Right ventricle myocardium superior (tissue), 1 donor: ENCODE measurements at regions not wholly inside any gene's neighbourhood (a gene's known extent, or its start where the extent isn't known, plus 50 kb on each side); places are given as distances from the start of the nearest gene placed in this dataset.
A peak's percentile ranks its signal among the peaks of the same experiment; 100 is the strongest.

ENCODE experiments used
- ATAC-seq: fragments of 200-7000 bp; cut with Tn5 transposase; one replicate; pipeline ENCODE4 v1.9.1; 2020; ENCODE audit warnings: mild to moderate bottlenecking; ENCODE audit not compliant: poor library complexity
- DNase-seq: peaks from one replicate; pipeline ENCODE4 v3.0.0-alpha.2; 2020
- intact Hi-C: fragments of 100-400 bp; cut with DNase I; formaldehyde crosslinking; loops from one replicate; pipeline ENCODE4 v1.11.2; 2022
- donor health status: DM: no; HTN: yes; CAD: no; lungs with severe emphysema.

DNA sequence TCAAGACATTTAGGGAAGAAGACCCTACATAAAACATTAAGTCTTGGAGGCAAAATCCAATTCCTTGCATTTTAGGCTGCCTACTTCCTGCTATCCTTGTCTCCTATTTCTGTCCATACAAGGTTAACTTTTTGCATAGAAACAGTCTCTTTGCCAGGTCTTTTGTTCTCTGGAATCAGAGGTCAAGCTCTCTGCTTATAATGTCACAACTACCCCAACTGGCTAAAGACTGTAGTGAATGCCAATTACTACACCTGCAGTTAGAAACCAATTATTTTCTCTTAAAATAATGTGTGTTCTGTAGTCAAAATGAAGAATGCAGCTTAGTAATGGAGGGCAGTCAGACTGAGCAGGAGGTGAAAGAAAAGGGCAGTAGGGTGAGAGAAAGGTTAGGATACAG, 856.2 kb downstream of the TUSC7 start:
- ATAC-seq (no peak), DNase-seq (no peak)
- intact Hi-C loops, result no loop called here

DNA sequence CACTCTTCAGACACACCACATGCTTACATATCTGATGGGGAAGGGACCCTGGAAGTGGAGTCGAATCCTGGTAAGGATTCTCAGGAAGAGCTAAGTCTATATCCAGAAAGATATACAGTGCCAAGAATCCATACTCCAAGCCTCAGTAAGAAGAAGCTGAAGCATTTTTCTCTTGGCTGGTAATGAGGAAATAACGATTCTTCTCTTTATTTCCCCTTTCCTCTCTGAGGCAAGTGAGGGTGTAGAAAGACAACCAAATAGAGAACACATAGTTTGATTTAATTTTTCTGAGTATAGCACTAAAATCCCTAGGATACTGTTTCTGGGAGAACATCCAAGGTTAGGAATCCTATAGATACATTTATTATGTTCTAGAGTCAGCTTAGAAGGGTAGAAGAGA, 857.3 kb downstream of the TUSC7 start:
- ATAC-seq, result no peak
- DNase-seq, result no peak

DNA sequence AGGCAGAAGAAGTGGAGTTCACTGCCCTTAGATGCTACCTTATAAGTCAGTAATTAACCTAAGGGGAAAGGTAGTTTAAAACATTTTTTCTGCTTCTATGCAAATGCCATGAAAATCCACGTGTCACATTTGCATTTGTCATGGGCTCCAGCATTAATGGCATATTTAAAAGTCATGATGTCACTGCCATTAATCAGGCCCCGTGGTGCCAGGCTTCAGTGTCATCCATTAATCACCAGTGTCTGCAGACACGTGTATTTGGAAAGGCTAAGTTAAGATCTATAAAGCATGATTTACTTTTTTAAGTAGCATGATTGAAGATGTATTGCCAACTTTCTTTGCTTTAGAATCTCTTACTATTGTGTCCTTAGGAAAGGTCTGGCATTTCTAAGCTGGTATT, 857.8 kb downstream of the TUSC7 start:
- ATAC-seq, result no peak
- intact Hi-C loops, result no loop called here

More for the DNA sequence above, 857.3 kb downstream of the TUSC7 start:
- intact Hi-C loops, result no loop called here

DNA sequence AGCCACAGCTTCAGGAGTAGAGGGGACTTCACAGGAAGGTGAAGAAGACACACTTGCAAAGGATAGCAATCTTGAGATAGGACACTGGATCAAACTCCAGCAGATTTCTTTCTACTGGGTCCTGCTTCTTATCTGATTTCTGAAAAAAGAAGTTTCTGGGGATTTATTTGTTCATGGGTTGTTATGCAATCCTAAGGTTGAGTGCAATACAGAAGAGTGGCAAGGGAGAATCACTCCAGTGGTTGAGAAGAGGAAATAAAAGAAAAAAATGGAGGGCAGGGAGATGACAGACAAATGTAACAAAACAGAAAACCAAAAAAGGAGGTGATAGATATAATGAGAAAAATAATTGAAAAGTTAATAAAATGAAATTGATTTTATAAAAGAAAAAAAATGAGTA, 858.3 kb downstream of the TUSC7 start:
- intact Hi-C loops, result no loop called here
- DNase-seq (no peak), ATAC-seq (no peak)

More for the DNA sequence above, 857.8 kb downstream of the TUSC7 start:
- no peak for DNase-seq

DNA sequence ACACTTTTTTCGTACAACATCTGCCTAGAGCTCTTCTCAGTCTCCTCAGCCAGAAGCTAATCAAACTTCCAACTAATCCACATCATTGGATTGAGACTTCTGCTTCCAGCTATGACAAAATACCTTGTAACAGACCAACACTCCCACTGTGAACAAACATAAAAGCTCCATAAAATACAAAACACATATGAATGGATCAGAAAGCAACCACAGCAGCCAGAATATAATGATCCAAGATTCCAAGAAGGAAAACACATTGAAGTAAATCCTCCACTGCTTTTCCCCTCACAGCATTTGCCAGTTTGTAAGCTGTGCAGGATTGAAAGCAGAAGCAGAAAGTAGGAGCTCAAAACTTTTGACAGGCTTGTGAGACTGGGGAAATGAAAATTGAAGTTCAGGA, 863.2 kb downstream of the TUSC7 start:
- intact Hi-C loops, result no loop called here
- DNase-seq, result no peak
- ATAC-seq, result no peak

DNA sequence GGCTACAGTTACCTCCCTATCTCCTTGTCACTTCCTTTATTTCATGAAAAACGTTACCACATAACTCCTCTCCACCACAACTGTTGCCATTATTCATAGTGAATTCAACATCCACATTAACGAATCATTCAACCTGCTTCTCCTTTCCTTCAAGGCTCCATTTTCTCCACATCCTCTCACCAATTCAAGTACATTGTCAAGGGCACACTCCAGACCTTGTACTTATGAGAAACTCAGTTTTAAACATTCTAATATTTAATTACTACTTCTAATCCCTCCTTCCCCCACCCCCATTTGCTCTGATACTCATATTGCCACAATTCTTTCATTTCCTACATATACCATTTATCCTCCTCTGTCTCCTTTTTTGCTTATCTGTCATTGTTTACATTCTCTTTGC, 871.2 kb downstream of the TUSC7 start:
- ATAC-seq, result no peak
- DNase-seq, result no peak
- intact Hi-C loops, result no loop called here

DNA sequence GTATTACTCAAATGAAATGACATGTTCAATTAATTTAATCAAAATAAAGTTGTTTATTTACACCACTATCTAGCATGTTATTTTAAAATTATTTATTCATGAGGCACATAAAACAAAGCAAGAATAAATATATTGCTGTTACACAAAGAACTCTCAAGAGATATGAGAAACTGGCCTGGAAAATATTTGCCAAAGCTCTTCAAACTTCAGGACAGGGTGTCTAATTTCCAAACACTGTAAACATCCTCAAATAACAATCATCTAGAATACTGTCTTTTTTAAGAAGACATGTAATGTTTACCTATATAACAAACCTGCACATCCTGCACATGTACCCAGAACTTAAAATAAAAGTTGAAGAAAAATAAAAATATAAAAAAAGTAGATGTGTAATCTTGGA, 876.6 kb downstream of the TUSC7 start:
- no peak for DNase-seq
- intact Hi-C loops, result no loop called here
- no peak for ATAC-seq

DNA sequence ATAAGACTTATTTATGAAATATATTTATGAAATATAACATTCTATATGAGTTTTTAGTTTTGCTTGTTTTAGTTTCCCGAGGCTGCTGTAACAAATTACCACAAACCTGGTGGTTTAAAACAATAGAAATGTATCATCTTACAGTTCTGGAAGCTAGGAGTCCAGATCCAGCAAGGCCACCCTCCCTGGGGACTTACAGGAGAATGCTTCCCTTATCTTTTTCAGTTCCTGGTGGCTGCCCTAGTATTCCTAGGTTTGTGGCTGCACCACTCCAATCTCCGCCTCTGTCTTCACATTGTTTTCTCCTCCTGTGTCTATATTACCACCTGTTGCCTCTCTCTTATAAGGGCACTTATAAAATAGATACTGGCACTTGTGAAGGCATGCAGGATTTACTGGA, 877.8 kb downstream of the TUSC7 start:
- ATAC-seq (no peak), DNase-seq (no peak)
- intact Hi-C loops, result no loop called here

DNA sequence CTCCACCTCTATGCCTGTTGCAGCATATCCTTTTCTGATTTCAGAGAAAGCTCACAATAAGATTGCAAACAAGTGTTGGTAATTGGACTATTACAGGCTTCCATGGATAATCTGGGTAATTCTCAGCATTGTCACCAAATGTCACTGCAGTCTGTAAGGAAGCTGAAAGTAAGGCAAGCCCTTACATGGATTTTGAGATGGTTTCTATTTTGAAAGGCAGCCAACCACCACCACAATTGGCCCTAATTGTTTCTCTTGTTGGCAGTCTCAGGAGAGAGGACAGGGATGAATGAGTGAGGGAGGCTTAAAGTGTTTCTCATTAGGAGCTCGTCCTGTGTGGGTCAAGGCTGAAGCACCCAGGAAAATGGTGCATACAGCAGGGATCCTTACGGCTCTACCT, 879.9 kb downstream of the TUSC7 start:
- DNase-seq (no peak), ATAC-seq (no peak)
- intact Hi-C loops, result no loop called here

DNA sequence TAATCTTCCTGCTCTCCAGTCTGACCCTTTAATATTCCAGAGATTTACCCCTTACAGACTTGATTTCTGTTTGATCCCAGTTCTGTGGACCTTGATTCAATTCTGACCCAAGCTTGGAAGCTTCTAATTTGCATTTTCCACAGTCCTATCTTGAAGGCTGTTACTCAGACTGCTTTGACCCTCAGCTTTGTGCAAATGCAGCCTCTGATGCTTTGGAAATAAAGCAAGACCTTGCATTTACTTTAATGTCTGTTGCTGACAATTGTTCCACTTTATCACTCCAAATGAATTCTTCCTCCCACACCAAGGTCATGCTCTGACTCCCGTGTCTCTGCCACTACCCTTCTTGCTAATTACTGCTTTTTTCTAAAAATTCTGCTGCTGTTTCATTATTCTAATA, 886.0 kb downstream of the TUSC7 start:
- ATAC-seq (no peak), DNase-seq (no peak)
- intact Hi-C loops, result no loop called here

DNA sequence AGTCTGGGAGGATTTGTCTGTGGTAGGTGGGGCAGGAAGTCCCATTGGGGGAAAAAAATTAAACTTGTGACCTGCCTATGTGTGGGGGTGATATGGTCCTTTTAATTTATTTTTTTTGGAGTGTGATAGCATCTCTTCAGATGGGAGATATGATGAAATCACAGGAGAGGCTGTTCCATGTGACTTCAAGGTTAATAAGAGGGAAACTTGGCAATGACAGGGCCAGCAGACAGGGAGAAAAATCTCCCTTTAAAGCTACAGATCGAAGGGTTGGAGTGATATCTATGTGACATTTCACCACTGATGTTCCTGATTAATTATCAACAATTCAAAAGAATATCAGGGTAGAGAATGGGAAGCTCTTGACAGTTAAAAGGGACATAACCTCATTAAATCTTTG, 886.9 kb downstream of the TUSC7 start:
- intact Hi-C loops, result no loop called here
- DNase-seq (no peak), ATAC-seq (no peak)

DNA sequence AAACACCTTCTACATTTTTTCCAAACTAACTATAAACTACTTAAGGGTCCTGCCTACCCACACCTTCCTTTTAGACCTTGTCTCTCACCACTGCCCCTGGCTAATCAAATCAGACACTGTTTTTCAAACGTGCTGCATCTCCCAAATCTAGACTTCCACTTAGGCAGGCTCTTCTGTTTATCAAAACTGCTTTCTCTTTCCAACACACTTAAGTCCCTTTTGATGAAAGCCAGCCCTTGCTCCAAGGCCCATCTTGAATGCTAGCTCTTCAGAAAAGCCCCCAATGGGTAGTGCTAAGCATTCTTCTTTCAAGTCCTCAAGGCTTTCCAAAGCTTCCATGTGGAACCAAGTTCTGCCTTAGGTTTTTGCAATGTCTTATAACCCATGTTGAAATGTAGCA, 888.3 kb downstream of the TUSC7 start:
- intact Hi-C loops, result no loop called here
- ATAC-seq, result no peak

DNA sequence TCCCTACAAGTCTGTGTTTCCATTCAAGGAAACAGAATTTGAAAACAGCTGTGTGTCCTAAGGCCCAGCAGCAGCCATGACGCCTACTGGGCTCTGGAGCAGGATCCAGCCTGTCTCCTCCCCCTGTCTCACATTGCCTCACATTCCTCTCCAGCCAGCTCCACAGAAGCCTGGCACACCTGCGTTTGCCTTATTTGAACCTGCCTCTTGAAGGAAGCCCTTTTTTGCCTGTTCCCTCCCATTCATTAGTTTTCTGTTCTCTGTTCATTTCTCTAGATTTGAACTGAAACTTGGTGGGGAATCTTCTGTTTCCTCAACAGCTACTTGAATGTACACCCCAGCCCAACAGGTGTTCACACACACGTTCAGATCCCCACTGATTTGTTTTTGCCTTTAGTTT, 890.5 kb downstream of the TUSC7 start:
- intact Hi-C loops, result no loop called here
- no peak for DNase-seq
- no peak for ATAC-seq

More for the DNA sequence above, 888.3 kb downstream of the TUSC7 start:
- no peak for DNase-seq

DNA sequence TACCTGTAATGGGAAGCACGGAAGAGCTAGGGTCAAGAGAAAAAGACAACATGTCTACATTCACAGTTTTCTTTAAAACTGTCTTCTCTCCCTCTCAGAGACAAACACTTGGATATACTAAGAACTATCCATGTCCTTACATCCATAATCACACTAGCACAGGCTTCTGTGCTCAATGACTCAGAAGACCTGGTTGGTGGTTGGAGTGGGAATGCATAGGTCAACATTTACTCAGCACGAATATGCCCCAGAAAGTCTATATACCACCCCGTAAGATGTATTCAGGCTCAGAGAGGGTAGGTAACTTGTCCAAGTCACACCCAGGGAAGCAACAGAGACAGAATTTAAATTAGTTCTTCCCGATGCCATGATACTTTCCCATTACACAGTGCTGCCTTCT, 891.1 kb downstream of the TUSC7 start:
- DNase-seq (no peak), ATAC-seq (no peak)
- intact Hi-C loops, result no loop called here

DNA sequence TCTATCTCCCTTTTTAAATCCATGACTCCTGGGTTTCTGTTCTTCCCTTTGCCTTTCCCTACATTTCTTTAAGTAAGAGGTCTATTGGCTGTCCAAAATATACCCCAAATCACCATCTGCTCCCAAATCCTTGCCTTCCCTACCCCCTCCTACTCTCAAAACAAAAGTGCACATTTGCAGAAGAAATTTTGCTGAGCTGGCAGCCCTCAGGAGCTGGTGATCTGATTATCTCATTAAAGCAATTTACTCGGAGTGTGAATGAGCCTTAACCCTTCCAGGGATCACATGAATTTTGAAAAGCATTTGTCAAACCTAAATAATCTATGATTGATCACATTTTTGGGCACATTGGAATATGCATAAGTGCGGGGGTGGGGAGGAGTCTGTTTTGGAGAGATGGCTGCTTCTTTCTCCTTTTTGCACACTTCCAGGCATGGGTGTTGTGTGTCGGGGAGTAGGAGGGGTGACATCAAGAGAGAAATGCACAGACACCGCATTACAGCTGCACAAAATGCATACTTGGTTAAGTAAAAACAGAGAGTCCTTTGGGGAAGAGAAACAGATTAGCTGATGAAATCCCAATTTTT, 892.6 kb downstream of the TUSC7 start:
- intact Hi-C loops, result no loop called here
- DNase-seq, result no peak

DNA sequence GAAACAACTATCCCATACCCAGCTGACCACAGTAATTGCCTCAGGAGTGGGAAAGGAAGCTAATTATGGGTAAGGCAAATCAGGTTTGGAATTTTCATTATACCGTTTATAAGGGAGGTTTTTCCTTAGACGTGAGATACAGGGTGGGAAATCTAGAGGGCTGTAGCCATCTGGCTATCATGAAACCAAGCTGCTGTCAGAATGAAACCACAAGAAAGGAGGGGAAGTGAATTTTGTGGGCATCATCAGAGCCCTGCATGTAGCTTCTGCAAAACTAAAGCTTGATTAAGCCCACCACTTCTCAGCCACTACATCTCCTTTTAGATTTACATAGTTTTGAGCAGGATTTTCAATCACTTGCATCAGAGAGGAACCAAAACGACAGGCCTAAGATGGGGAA, 893.5 kb downstream of the TUSC7 start:
- ATAC-seq, result peak; percentile 49
- no peak for DNase-seq
- intact Hi-C loops, result no loop called here

More for the DNA sequence above, 892.6 kb downstream of the TUSC7 start:
- no peak for ATAC-seq

DNA sequence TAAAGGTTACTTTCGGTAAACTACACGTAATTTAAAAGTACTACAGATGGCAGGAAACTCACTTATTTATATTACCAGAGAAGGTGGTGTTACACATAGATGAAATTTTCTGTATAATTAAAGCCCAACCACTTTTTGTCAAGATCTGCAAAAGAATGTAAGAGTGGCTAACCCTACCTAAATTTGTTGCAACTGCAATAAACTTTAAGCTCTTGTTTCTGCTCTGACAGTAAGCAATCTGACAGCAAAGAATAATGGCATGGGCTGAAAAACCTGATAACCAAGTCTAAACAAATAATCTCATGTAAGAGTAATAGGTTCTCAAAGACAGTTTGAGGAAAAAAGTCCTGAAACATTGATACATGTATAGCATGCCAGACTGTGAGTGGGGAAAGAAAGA, 897.3 kb downstream of the TUSC7 start:
- DNase-seq, result no peak
- intact Hi-C loops, result no loop called here
- no peak for ATAC-seq

DNA sequence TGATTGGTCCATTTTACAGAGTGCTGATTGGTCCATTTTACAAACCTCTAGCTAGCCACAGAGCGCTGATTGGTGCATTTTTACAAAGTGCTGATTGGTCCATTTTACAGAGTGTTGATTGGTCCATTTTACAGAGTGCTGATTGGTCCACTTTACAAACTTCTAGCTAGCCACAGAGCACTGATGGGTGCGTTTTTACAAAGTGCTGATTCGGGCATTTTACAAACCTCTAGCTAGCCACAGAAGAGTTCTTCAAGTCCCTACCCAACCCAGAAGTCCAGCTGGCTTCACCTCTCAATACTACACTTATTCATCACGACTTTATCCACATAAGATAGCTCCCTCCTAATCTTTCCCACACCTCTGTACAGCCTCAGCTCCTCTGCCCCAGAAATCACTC, 899.8 kb downstream of the TUSC7 start:
- DNase-seq (no peak), ATAC-seq (no peak)
- intact Hi-C loops, result no loop called here

DNA sequence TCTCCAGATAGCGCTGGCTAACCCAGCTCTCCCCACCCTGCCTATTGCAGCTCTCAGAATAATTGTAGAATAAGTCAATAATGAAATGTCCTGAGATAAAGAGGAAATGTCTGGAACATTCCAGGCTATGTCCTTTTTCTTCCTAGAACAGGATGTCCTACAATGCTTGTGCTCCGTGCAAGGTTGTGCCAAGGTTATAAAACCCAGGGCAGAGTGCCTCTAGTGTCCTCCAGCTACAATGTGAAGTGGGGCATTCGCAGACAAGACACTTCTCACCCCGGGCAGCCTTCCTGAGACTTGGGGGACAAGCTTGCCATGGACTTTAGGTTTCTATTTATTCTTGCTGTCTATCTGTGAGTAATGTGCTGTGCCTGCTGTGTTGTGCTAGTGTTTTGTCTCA, 900.6 kb downstream of the TUSC7 start:
- DNase-seq, result no peak
- intact Hi-C loops, result no loop called here
- no peak for ATAC-seq

DNA sequence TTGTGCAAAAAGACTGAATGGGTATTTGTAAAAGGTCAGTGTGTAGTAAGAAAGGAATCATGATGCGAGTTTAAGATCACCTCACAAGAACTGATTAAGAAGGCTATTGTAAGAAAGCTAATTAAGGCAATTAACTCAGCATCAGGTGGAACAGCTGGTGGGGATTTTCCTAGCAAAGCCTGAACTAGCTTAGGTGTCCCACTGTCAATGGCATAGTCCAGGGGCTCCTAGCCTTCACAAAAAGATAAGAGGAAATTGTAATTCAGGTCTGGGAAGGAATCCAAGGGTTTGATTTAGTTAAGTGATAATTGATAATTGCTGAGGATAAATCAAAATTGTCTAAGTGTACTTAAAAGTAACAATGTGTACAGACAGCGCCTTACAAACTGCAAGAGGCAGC, 901.6 kb downstream of the TUSC7 start:
- intact Hi-C loops, result no loop called here
- ATAC-seq, result no peak
- no peak for DNase-seq

DNA sequence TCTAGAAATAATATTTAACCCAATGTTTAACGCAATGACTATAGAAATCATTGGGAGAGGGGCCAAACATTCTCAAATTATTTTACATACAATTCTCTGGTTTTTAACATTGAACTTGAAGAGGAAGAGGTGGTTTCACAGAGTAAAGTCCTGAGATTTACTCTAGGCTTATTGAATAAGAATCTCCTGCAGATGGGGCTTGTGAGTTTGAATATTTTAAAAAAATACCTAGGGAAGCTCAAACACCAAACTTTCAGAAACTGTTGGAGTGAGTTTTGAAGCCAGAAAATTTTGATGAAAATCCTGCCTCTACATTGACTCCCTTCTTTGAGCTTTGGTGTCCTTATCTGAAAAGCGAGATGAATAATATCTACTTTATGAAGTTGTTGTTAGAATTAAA, 906.6 kb downstream of the TUSC7 start:
- intact Hi-C loops, result no loop called here
- ATAC-seq (no peak), DNase-seq (no peak)

DNA sequence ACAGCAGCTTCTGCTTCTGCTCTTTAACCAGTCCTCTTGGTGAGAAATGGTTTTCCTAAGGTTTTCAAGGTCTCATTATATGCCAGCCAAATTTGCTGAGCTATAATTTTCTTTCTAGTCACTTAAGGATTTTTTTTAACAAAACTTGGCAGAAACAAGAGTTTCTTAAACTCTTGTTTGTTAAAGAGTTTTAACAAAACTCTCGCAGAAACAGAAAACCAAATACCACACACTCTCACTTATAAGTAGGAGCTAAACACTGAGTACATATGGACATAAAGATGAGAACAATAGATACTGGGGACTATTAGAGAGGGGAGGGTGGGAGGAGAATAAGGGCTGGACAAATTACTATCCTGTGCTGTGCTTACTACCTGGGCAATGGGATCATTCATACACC, 908.3 kb downstream of the TUSC7 start:
- intact Hi-C loops, result no loop called here
- no peak for ATAC-seq

More for the DNA sequence above, 908.3 kb downstream of the TUSC7 start:
- DNase-seq, result no peak
